HG02943 (cell line): ENCODE measurements at regions not wholly inside any gene's neighbourhood (a gene's known extent, or its start where the extent isn't known, plus 50 kb on each side); places are given as distances from the start of the nearest gene placed in this dataset.
"Not testable (repeated sequence)": the region's sequence is repeated elsewhere in the genome, so short reads cannot be mapped to it uniquely, and the experiment has no call there.

Experiments
- ATAC-seq: cut with Tn5 transposase; IDR thresholded peaks from one replicate; pipeline ENCODE4 v1.9.1; 2021; ENCODE audit warnings: mild to moderate bottlenecking, low read depth, moderate library complexity; ENCODE audit not compliant: unreplicated experiment

GRCh38 chr12:47413806-47414205 is 292.0 kb downstream of the RPAP3 start:
- ATAC-seq, result no peak

DNA sequence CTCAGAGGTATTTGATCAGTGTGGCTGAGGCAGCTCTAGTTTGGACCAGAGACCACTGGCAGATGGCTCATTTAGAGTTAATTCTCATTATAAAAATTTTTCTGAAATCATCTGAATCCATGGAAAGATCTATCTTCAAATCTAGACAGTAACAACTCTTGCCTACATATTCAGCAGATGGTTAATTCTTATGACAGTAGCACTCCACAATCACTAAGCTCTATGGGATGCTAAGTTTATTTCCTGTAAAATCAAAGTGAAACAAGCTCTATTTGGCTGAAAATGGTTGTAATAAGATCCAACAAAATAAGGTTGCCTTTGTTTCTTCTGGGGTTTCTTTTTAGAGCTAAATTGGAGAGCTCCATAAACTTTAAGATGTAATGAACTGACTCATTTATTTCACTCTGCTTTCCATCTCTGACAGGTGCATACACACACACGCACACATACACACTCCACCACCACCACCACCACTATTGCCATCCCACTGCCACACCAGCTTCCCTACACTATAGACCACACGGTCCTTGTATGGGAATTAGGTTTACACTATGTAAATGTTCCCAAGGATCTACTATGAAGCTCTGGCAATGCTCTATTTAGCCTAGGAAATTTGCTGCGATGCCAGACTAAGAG is 293.1 kb downstream of the RPAP3 start:
- ATAC-seq, result no peak

DNA sequence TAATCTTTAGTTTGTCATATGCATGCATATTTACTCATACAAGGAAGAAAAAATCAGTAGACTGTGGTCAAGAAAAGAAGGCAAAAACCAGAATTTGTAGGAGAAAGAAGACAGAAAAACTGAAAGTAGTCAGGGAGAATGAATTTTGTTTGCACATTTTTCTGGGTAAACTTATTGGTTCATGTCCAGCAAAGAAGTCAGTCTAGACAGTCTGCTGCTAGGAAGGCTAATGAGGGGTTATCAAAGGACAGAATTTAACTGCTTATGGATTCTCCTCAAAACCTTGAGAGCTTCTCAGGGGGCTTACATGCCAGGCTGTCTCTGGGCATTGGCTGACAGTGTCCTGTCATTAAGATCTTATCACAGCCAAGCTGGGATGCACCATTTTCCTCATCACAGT is 293.9 kb downstream of the RPAP3 start:
- no peak for ATAC-seq

GRCh38 chr12:47410862-47411261 is 295.0 kb downstream of the RPAP3 start:
- no peak for ATAC-seq

DNA sequence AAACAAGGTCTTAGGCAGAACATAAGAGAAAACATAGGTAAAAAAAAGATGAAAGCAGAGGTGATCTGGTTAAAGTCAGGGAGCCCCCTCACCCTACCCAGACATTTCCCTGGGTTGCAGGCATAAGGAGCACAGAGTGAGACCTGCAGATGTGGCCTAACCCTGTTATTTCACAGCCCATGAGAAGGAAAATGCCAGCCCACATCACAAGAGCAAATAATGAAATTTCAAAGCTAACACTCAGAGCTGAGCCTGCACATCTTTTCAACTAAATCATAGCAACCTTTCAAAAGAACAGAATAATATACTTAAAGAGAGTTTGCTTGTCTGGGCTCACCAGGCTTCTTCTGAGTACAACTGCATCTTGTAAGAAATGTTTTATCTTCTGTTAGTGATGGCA is 295.4 kb downstream of the RPAP3 start:
- ATAC-seq, result no peak

DNA sequence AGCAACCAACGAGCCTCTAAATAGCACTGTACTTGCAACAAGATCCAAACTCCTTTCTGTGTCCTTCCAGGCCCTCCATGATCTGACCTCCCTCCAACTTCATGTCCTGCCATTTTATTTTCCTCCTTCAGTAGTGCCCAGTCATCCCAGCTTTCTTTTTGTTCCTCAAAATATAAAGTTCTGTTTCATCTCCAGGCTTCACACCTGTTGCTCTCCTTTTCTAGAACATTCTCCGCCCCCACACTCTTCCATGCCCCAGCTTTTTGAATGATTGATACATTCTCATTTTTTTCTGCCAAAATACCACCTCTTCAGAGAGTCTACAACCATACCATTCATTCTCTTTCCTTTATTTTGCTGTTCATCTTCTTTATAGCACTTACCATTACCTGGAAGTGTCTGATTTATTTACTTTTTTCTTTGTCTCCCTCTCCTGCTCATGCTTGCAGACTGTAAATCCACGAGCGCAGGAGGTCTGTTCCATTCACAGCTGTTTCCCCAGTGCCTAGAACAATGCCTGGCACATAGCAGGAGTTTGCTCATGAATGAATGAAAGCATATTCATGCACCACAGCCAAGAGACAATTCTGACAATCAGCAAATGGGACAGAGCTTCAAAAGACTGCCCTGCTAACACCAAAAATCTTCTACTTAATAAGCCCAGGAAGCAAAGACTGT is 296.4 kb downstream of the RPAP3 start:
- ATAC-seq, result no peak

GRCh38 chr12:47408171-47408871 is 297.5 kb downstream of the RPAP3 start:
- ATAC-seq, result peak; percentile 89

DNA sequence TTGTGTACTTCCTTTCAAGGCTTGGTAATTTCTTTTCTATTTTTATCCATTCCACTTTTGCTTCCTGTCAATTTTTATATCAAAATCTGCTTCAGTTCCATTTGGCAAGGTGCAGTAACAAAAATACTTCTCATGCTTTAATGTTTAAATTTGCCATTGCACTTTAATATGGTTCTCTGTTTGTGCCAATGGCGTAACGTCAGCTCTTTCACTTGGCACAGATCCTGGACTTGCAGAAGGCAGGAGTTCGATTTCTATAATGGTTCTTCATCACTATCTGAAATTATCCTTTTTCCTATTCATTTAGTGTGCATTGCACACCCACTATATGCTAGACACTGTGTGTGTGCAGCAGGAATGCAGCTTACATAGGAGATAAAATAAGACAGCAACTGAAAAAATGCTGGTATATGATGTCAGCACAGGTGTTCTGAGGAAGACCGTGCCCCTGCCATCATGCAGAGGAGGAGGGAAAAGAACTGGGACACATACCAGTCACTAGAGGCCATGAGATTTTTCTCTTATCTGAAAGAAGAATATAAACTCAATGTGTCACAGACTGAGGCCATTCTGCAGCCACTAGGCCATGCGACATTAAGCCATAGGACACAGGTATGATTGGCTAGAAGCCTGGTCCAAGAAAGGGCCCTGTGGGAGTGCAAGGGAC is 298.2 kb downstream of the RPAP3 start:
- peak; percentile 15 for ATAC-seq

DNA sequence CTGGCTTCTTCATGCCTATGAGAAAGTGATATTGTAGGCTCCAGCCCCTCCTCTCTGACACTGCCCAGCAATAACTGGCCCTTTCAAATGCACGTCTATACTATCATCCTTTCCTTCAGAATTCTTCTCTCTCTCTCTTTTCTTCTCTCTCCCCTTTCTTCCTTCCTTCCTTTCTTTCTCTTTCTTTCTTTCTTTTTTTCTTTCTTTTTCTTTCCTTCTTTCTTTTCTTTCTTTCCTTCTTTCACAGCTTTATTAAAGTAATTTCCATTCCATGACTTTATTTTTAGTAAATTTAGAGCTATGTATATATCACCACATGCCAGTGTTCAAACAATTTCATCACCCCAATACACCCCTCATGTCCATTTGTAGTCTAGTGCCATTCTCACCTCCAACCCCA is 302.1 kb downstream of the RPAP3 start:
- no peak for ATAC-seq

DNA sequence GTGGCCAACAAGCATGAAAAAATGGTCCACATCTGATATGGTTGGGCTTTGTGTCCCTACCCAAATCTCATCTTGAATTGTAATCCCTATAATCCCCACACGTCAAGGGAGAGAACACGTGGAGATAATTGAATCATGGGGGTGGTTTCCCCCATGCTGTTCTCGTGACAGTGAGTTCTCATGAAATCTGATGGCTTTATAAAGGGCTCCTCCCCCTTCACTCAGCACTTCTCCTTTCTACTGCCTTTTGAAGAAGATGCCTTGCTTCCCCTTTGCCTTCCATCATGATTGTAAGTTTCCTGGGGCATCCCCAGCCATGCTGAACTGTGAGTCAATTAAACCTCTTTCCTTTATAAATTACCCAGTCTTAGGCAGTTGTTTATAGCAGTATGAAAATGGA is 304.6 kb downstream of the RPAP3 start:
- not testable (repeated sequence) for ATAC-seq

GRCh38 chr12:47400266-47400665 is 305.6 kb downstream of the RPAP3 start:
- ATAC-seq, result no peak

DNA sequence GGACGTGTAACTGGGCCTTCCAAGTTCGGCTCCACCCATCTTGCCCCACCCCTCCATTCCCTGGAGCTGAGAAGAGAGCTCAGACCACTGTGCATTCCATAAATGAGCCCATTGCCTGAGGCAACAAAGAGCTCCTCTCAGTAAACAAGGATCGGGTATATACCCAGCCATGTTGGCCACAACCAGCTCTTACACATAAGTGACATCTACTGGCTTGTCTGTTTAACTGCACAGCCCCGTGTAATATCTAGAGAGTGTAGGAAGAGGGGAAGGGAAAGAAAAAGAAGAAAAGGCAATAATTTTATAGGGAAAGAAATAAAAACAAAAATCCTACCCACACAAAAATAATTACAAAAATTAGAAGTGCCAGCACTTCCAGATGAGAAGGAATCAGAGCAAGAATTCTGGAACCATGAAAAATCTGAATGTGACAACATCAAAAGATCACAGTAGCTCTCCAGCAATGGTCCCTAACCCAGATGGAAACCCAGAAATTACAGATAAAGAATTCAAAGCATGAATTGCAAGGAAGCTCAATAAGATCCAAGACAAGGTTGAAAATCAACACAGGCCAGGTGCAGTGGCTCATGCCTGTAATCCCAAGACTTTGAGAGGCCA is 308.1 kb downstream of the RPAP3 start:
- ATAC-seq, result no peak

DNA sequence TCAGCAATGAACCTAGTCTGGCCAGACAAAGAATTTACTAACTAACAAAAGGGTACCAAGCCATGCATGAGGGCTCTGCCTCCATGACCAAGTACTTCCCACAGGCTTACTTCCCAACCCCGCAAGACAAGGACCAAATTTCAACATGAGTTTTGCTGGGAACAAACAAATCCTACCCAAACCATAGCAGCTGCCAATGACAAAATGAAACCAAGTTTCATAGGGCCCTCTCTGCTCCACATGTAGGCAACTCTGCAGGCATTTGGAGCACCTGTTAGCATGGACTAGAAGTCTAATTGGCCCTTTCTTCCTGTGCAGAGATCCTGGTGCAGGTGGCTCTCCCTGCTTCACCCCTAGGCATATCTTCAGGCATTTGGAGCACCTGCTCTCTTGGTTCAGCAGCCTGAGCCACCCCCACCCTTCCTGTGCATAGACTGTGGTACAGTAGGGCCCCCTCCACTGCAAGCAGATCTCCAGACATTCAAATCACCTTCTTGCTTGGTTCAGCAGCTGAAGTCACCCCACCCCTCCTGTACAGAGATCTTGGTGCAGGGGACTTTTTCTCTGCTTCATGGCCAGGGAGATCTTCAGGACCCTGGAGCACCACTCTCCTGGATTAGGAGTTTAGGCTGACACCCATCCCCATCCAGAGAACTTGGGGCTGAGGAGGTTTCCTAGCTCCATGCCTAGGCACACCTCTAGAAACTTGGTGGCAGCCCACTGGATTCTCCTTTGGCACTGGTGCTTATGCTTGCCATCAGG is 308.7 kb downstream of the RPAP3 start:
- no peak for ATAC-seq

DNA sequence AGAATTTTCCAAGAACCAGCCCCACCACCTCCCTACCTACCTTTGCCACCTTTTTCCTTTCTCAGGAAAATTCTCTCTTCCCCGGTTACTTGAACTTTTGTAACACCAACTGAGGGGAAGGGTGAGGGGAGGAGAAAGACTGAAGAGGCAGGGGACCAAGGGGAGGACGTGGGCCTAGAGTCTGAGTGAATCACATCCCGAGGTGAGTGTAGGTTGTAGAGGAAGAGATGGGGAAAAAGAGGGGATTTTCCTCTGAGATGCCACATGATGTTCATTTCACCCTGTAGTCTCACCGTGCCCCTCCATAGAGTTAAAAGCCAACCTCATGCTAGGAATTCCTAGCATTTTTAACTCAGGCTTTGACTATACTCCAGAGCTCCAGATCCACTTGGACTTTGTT is 311.8 kb downstream of the RPAP3 start:
- no peak for ATAC-seq

DNA sequence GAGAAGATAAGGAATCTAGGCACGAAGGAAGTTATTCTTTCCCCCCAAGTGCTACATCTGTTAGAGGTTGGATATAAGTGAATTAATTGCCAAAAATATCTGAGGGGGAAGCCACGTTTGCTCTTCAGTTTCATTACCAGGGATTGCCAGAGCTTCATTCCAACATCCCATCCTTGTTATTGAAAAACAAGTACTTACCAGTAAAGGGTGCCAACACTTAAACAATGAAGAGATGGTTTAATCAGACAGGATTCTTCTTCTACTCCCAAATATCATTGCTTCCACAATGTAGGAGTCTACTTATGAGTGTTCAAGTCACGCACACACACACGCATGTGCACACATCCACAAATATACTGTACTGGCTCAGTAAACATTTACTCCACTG is 312.4 kb downstream of the RPAP3 start:
- no peak for ATAC-seq

DNA sequence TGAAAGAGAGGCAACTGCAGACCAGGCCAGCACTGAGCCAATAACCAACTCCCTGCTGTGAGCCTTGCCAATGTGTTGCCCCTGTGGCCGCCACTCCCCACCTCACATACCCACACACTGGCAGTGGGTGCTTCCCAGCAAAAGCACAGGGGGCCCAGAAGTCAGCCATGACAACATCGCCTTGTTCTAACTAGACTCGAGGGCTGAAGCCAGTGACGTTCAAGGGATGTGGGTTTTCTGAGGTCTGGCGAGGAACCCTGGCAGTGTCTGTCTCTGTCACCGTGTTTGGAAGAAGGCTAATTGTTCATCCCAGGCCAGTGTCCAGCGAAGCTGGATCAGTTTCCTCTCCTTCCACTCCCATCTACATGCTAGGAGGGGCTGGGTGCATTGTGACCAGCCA is 311.8 kb upstream of the AMIGO2 start:
- ATAC-seq, result no peak

DNA sequence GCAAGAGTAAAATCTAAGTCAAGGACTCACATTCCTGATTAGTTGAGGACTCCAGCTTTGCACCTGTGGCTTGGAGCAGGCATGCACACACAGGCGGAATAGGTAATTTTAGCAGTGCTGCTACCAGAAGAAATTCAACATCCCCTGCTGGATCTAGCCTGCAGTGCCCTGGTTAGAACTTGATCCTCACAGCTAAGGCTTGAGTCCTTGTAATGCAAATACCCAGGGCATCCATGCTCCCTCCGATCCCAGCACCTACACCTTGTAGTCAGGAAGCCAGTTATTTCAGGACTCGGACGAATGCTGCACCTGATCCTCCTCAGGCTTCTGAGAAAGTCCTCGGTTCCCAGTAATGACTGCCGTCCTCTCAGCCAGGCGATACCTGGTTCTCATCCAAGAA is 309.0 kb upstream of the AMIGO2 start:
- ATAC-seq, result no peak

DNA sequence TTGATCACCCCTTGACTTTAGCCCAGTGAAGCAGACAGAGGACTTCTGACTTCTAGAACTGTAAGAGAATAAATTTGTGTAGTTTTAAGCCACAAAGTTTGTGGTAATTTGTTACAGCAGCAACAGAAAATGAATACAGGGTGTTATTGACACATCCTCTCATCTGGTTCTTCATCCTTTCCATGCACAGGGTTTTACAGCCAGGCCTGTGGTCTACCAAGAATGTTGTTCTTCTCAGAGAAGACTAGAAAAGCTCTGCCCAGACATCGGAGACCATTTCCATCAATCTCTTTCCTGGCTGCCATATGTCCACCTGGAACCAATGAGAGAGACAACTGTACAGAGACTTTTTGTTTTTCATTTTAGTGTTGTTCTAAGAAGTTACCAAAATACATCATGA is 308.2 kb upstream of the AMIGO2 start:
- ATAC-seq, result no peak

DNA sequence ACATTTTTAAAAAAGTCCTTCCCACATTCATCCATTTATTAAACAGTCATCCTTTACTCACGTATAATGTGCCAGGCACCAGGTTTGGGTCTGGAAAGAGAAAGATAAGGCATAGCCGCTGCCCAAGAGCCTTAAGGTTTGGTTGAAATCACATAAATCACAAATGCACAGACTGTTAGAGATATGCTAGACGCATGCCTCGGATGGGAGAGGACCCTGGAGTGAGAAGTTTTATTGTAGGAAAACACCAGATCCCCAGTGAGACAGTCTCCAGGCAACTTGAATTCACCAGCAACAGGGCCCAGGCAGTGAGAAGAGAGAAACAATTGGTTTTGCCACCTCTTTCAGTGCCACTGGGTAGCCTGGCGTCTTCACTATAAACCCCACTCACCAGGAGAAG is 305.9 kb upstream of the AMIGO2 start:
- no peak for ATAC-seq

DNA sequence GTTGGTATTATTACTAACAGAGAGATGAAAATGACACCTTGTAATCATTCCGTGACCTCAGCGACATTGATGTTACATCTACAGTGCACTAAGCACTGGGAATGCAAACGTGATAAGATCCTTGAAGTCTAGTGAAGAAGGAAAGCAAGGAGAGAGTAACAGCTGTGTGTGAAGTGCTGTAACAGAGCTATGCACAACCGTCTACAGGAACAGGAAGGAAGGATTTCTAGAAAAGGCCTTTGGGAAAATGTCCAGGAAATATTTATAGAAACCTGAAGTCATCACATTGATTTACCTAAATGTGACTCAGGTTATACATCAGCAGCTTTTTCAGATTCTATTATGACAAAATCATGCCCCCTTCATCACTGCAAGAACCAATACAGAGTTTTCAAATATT is 304.2 kb upstream of the AMIGO2 start:
- ATAC-seq, result no peak
